Adrenal gland (tissue), 5 donors: ENCODE measurements at regions not wholly inside any gene's neighbourhood (a gene's known extent, or its start where the extent isn't known, plus 50 kb on each side); places are given as distances from the start of the nearest gene placed in this dataset.

Source experiments
- CTCF ChIP-seq, 6 experiments: fragments of 450-650 bp in 4 of 6; fragments of 200-600 bp in 2 of 6; sonication (generic) in 1 of 6; IDR thresholded peaks; 1 replicate in 5 of 6; 2 replicates in 1 of 6; pipeline versions ENCODE4 v1.5.1 to v1.8.0; 2016 to 2021; ENCODE audit warnings: antibody characterized with exemption in 6 of 6, mild to moderate bottlenecking in 2 of 6, moderate library complexity in 1 of 6
- POLR2A ChIP-seq, 2 donors: fragments of 450-650 bp; IDR thresholded peaks; one replicate each; pipeline ENCODE4 v1.6.1; 2017; ENCODE audit warnings: antibody characterized with exemption in 2 of 2, mild to moderate bottlenecking in 2 of 2, moderate library complexity in 1 of 2
- donor health status: DM: no; HTN: no; CAD: no.

- TF ChIP-seq CTCF (IDR thresholded peaks at IDR 0.05) (no peak), POLR2A (IDR thresholded peaks at IDR 0.05) (no peak)
Measured at GRCh38 chr7:45292481-45292880, 134.9 kb downstream of the RAMP3 start.
